ENCODE measurements at regions not wholly inside any gene's neighbourhood (a gene's known extent, or its start where the extent isn't known, plus 50 kb on each side); places are given as distances from the start of the nearest gene placed in this dataset.
"Not testable (repeated sequence)": the region's sequence is repeated elsewhere in the genome, so short reads cannot be mapped to it uniquely, and the experiment has no call there.

GRCh38 chr3:5690490-5690889 is 503.0 kb downstream of the EDEM1 start:
- no peak for DNase-seq (ENCODE audit: low read depth)
- TF ChIP-seq, protein P1, sequence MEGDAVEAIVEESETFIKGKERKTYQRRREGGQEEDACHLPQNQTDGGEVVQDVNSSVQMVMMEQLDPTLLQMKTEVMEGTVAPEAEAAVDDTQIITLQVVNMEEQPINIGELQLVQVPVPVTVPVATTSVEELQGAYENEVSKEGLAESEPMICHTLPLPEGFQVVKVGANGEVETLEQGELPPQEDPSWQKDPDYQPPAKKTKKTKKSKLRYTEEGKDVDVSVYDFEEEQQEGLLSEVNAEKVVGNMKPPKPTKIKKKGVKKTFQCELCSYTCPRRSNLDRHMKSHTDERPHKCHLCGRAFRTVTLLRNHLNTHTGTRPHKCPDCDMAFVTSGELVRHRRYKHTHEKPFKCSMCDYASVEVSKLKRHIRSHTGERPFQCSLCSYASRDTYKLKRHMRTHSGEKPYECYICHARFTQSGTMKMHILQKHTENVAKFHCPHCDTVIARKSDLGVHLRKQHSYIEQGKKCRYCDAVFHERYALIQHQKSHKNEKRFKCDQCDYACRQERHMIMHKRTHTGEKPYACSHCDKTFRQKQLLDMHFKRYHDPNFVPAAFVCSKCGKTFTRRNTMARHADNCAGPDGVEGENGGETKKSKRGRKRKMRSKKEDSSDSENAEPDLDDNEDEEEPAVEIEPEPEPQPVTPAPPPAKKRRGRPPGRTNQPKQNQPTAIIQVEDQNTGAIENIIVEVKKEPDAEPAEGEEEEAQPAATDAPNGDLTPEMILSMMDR (IDR thresholded peaks at IDR 0.05; ENCODE audit: control insufficient read depth, extremely low read depth, insufficient read depth) = no peak
- H3K4me3 ChIP-seq (ENCODE audit: low read depth, low read length) = no peak overlapping the region

DNA sequence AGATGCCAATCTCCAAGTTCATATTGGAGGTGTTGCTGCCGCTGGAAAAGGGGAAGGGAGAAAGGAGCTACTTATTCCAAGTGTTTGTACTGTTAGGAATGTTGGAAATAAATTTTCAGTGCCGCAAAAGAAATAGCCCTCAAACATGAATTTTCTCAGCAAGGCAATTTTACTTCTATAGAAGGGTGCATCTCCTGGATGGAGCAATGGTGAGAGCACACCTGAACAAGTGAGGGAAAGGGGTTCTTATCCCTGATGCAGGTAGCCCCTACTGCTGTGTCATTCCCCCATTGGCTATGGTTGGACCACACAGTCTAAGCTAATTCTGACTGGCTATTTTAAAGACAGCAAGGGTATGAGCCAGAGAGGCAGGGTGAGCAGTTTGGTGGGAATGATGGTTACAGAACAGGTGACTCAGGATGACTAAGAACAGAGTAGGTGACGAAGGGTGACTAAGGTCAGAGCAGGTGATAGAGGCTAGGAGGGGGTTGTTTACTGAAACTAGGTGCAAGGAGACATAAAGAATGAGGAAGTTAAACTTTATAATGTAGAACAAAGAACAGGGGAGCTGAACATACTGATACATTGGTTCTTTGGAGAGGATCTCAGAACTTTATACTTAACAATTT is 503.5 kb downstream of the EDEM1 start:
- no peak overlapping the region for H3K4me3 ChIP-seq (ENCODE audit: low read depth, low read length)
- DNase-seq (ENCODE audit: low read depth) = no peak
- TF ChIP-seq, protein P1 (IDR thresholded peaks at IDR 0.05; ENCODE audit: control insufficient read depth, extremely low read depth, insufficient read depth) = no peak

GRCh38 chr3:5692446-5692845 is 504.9 kb downstream of the EDEM1 start:
- TF ChIP-seq, protein P1 (IDR thresholded peaks at IDR 0.05; ENCODE audit: control insufficient read depth, extremely low read depth, insufficient read depth) = no peak
- DNase-seq (ENCODE audit: low read depth) = no peak
- no peak overlapping the region for H3K4me3 ChIP-seq (ENCODE audit: low read depth, low read length)

- TF ChIP-seq, protein P1 (IDR thresholded peaks at IDR 0.05; ENCODE audit: control insufficient read depth, extremely low read depth, insufficient read depth) = no peak
- DNase-seq (ENCODE audit: low read depth) = no peak
- H3K4me3 ChIP-seq (ENCODE audit: low read depth, low read length) = no peak overlapping the region
These were observed 506.8 kb downstream of the EDEM1 start for GRCh38 chr3:5694266-5694665.

DNA sequence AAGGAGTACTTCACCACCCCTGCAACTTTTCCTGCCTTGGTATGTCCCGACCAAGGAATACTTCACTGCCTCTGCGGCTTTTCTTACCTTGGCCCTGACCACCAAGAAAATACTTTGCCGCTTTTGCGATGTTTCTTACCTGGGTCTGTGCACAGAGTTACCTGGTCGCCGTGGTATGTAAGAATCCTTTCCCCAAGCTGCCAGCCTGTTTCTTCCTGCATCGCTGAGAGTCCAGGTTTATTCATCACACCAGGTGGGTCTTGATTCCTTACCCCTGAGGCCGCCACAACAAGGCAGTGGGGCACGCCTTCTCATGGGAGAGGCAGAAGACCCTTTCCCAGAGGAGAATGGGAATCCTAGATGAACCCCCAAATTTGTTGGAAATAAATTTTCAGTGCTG is 511.3 kb downstream of the EDEM1 start:
- no peak overlapping the region for H3K4me3 ChIP-seq (ENCODE audit: low read depth, low read length)
- TF ChIP-seq, protein P1 (IDR thresholded peaks at IDR 0.05; ENCODE audit: control insufficient read depth, extremely low read depth, insufficient read depth) = no peak
- DNase-seq (ENCODE audit: low read depth) = no peak

DNA sequence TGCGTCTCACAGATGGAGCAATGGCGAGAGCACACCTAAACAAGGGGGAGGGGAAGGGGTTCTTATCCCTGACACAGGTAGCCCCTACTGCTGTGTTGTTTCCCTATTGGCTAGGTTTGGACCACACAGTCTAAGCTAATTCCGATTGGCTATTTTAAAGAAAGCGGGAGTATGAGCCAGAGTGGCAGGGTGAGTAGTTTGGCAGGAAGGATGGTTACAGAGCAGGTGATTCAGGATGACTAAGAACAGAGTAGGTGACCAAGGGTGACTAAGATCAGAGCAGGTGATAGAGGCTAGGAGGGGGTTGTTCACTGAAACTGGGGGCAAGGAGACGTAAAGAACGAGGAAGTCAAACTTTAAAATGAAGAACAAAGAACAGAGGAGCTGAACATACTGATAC is 511.8 kb downstream of the EDEM1 start:
- no peak for DNase-seq (ENCODE audit: low read depth)
- TF ChIP-seq, protein P1 (IDR thresholded peaks at IDR 0.05; ENCODE audit: control insufficient read depth, extremely low read depth, insufficient read depth) = no peak
- no peak overlapping the region for H3K4me3 ChIP-seq (ENCODE audit: low read depth, low read length)

DNA sequence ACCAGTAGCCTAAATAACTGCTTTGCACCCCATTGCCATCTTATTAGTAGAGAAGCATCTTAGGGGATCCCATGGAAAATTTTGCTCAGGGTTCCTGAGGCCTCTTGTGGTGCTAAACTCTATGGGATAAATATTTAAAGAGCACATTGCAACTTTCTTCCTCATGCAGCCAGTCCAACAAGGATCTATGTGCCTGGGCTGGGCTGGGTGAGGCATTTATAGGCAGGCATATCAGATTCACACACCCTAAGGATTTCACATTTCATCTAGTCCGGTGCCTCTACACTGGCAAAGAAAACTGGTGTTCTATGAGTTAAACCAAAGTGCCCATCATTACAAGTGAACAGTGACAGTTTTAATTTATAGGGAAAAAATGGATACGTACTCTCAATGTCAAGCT is 512.3 kb downstream of the EDEM1 start:
- no peak overlapping the region for H3K4me3 ChIP-seq (ENCODE audit: low read depth, low read length)
- TF ChIP-seq, protein P1 (IDR thresholded peaks at IDR 0.05; ENCODE audit: control insufficient read depth, extremely low read depth, insufficient read depth) = no peak
- DNase-seq (ENCODE audit: low read depth) = no peak

DNA sequence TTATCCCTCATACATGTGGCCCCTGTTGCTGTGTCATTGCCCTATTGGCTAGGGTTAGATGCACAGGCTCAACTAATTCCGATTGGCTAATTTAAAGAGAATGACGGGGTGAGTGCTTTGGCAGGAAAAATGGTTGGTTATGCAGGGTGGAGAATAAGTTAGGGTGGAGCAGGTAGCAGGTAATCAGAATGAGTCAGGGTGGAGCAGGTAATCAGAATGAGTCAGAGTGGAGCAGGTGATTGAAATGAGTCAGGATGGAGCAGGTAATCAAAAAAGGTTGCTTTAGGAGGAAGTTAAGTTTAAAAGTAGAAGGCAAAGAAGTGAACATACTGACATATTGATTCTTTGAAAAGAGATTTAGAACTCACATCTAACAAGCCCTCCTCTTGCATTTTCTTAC is 513.5 kb downstream of the EDEM1 start:
- not testable (repeated sequence) for DNase-seq (ENCODE audit: low read depth)

More for the DNA sequence above, 513.5 kb downstream of the EDEM1 start:
- not testable (repeated sequence) for H3K4me3 ChIP-seq (ENCODE audit: low read depth, low read length)
